ENCODE measurements at regions not wholly inside any gene's neighbourhood (a gene's known extent, or its start where the extent isn't known, plus 50 kb on each side); places are given as distances from the start of the nearest gene placed in this dataset.

- TF ChIP-seq, protein P1, sequence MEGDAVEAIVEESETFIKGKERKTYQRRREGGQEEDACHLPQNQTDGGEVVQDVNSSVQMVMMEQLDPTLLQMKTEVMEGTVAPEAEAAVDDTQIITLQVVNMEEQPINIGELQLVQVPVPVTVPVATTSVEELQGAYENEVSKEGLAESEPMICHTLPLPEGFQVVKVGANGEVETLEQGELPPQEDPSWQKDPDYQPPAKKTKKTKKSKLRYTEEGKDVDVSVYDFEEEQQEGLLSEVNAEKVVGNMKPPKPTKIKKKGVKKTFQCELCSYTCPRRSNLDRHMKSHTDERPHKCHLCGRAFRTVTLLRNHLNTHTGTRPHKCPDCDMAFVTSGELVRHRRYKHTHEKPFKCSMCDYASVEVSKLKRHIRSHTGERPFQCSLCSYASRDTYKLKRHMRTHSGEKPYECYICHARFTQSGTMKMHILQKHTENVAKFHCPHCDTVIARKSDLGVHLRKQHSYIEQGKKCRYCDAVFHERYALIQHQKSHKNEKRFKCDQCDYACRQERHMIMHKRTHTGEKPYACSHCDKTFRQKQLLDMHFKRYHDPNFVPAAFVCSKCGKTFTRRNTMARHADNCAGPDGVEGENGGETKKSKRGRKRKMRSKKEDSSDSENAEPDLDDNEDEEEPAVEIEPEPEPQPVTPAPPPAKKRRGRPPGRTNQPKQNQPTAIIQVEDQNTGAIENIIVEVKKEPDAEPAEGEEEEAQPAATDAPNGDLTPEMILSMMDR (IDR thresholded peaks at IDR 0.05) = no peak
- TF ChIP-seq POLR2A (IDR thresholded peaks at IDR 0.05) = no peak
Observed at GRCh38 chr7:79997345-79997744, 137.3 kb upstream of the GNAI1 start.
